H1 (cell line): ENCODE measurements at regions not wholly inside any gene's neighbourhood (a gene's known extent, or its start where the extent isn't known, plus 50 kb on each side); places are given as distances from the start of the nearest gene placed in this dataset.

Experiments
- CTCF ChIA-PET: fragments of 300-600 bp; sonication (Branson Sonifier 250); formaldehyde crosslinking; loops from one replicate; lab custom pipeline; 2021; ENCODE audit not compliant: partially characterized antibody; lab: Charles Lee
- POLR2A ChIA-PET: fragments of 300-600 bp; sonication (Branson Sonifier 250); formaldehyde crosslinking; loops from one replicate; lab custom pipeline; 2021; ENCODE audit warnings: inconsistent platforms; ENCODE audit not compliant: partially characterized antibody; lab: Charles Lee
- DNase-seq, 2 experiments: peaks; one replicate each; pipeline versions ENCODE4 v3.0.0 to v3.0.0-alpha.2; 2010 to 2022; ENCODE audit warnings: low spot score in 2 of 2, low read depth in 1 of 2, mixed read lengths in 1 of 2
- FAIRE-seq: peaks from 2 replicates; lab custom pipeline; 2011; peaks lifted over from hg19 to GRCh38; lab: Jason Lieb, UNC
- H2AFZ ChIP-seq: 2 replicates; pipeline ENCODE4 v1.8.1; 2012; ENCODE audit warnings: low read length, inconsistent platforms
- H2AK5ac ChIP-seq: 2 replicates; pipeline ENCODE4 v1.6.1; 2013; ENCODE audit warnings: low read depth, low read length
- H2BK120ac ChIP-seq: replicated peaks from 2 replicates; pipeline ENCODE3; 2013; ENCODE audit warnings: low read depth, low read length, inconsistent platforms
- H2BK12ac ChIP-seq: 2 replicates; pipeline ENCODE4 v1.6.1; 2013; ENCODE audit warnings: low read depth, low read length
- H2BK15ac ChIP-seq: 2 replicates; pipeline ENCODE4 v1.6.1; 2013; ENCODE audit warnings: low read length
- H2BK20ac ChIP-seq: 2 replicates; pipeline ENCODE4 v1.6.1; 2013; ENCODE audit warnings: low read length
- H2BK5ac ChIP-seq: 2 replicates; pipeline ENCODE4 v1.6.1; 2013; ENCODE audit warnings: low read depth, low read length
- H3K14ac ChIP-seq: 2 replicates; pipeline ENCODE4 v1.6.1; 2013; ENCODE audit warnings: inconsistent platforms; ENCODE audit not compliant: insufficient read length
- H3K18ac ChIP-seq: 2 replicates; pipeline ENCODE4 v1.6.1; 2013; ENCODE audit warnings: low read length; ENCODE audit errors: extremely low read depth
- H3K23ac ChIP-seq: 2 replicates; pipeline ENCODE4 v1.6.1; 2013; ENCODE audit warnings: inconsistent platforms; ENCODE audit not compliant: insufficient read length
- H3K23me2 ChIP-seq: 2 replicates; pipeline ENCODE4 v1.6.1; 2013; ENCODE audit warnings: low read depth, low read length
- H3K27ac ChIP-seq: 2 replicates; pipeline ENCODE4 v1.6.1; 2011; ENCODE audit warnings: low read depth, low read length, inconsistent platforms
- H3K27me3 ChIP-seq, 4 experiments: replicated peaks in 1 of 4; 1 replicate in 1 of 4; 2 replicates in 3 of 4; pipeline versions ENCODE4 v1.6.1 to v1.8.1; 2011 to 2013; ENCODE audit warnings: low read length in 3 of 4, mild to moderate bottlenecking in 3 of 4, inconsistent platforms in 2 of 4, mixed read lengths in 2 of 4, moderate library complexity in 1 of 4; ENCODE audit not compliant: control insufficient read depth in 3 of 4, insufficient read depth in 3 of 4; ENCODE audit errors: extremely low read depth in 1 of 4
- H3K36me3 ChIP-seq, 4 experiments: 2 replicates each; pipeline versions ENCODE4 v1.6.1 to v1.8.1; 2011 to 2013; ENCODE audit warnings: mild to moderate bottlenecking in 4 of 4, low read length in 3 of 4, moderate library complexity in 2 of 4, control low read depth in 1 of 4, inconsistent platforms in 1 of 4; ENCODE audit not compliant: insufficient read depth in 4 of 4, control insufficient read depth in 2 of 4
- H3K4ac ChIP-seq: replicated peaks from 2 replicates; pipeline ENCODE3; 2013; ENCODE audit warnings: low read length, low read depth, mixed read lengths, inconsistent platforms; ENCODE audit not compliant: insufficient read length
- H3K4me1 ChIP-seq, 4 experiments: replicated peaks in 1 of 4; 1 replicate in 1 of 4; 2 replicates in 3 of 4; pipeline versions ENCODE4 v1.6.1 to v1.8.1; 2011 to 2013; ENCODE audit warnings: low read length in 3 of 4, inconsistent platforms in 2 of 4, mixed read lengths in 1 of 4; ENCODE audit not compliant: insufficient read depth in 4 of 4, control insufficient read depth in 3 of 4
- H3K4me2 ChIP-seq, 2 experiments: 2 replicates each; pipeline versions ENCODE4 v1.6.1 to v1.8.1; 2011 to 2013; ENCODE audit warnings: low read depth in 2 of 2, low read length in 2 of 2, control low read depth in 1 of 2, inconsistent platforms in 1 of 2, mild to moderate bottlenecking in 1 of 2; ENCODE audit not compliant: insufficient read depth in 1 of 2
- H3K4me3 ChIP-seq, 4 experiments: fragments of 200-600, 300-600 bp in 1 of 4; sonication (generic), shearing (Covaris generic), sonication (Bioruptor Twin) in 1 of 4; 2 replicates each; pipeline versions ENCODE4 v1.5.1 to v1.8.1; 2011 to 2016; ENCODE audit warnings: low read length in 4 of 4, low read depth in 3 of 4, control low read depth in 2 of 4, inconsistent platforms in 2 of 4, mild to moderate bottlenecking in 2 of 4, mixed read lengths in 1 of 4, moderate library complexity in 1 of 4; ENCODE audit not compliant: insufficient read depth in 2 of 4; ENCODE audit errors: extremely low read depth in 1 of 4
- H3K56ac ChIP-seq: replicated peaks from 2 replicates; pipeline ENCODE3; 2013; ENCODE audit warnings: low read depth, mild to moderate bottlenecking, mixed read lengths, low read length, inconsistent platforms; ENCODE audit not compliant: insufficient read length
- H3K79me1 ChIP-seq: 2 replicates; pipeline ENCODE4 v1.6.1; 2013; ENCODE audit warnings: low read depth, low read length, control low read depth
- H3K79me2 ChIP-seq, 2 experiments: 2 replicates each; pipeline versions ENCODE4 v1.6.1 to v1.8.1; 2012 to 2013; ENCODE audit warnings: low read length in 2 of 2, mild to moderate bottlenecking in 2 of 2, inconsistent platforms in 1 of 2; ENCODE audit not compliant: insufficient read depth in 2 of 2, control insufficient read depth in 1 of 2
- H3K9ac ChIP-seq, 4 experiments: replicated peaks in 1 of 4; 1 replicate in 1 of 4; 2 replicates in 3 of 4; pipeline versions ENCODE4 v1.6.1 to v1.8.1; 2011 to 2013; ENCODE audit warnings: low read depth in 3 of 4, low read length in 3 of 4, control low read depth in 2 of 4, mild to moderate bottlenecking in 2 of 4, moderate library complexity in 2 of 4, inconsistent platforms in 1 of 4; ENCODE audit errors: extremely low read depth in 1 of 4
- H3K9me3 ChIP-seq, 2 experiments: 2 replicates each; pipeline versions ENCODE4 v1.6.1 to v1.8.1; 2012 to 2013; ENCODE audit warnings: mild to moderate bottlenecking in 2 of 2, moderate library complexity in 2 of 2, control low read depth in 1 of 2, inconsistent platforms in 1 of 2, low read depth in 1 of 2, low read length in 1 of 2, mixed read lengths in 1 of 2; ENCODE audit not compliant: insufficient read depth in 2 of 2
- H4K20me1 ChIP-seq, 2 experiments: replicated peaks in 1 of 2; 2 replicates each; pipeline versions ENCODE3 to v1.8.1; 2011 to 2013; ENCODE audit warnings: inconsistent platforms in 2 of 2, low read length in 2 of 2, mild to moderate bottlenecking in 1 of 2; ENCODE audit not compliant: insufficient read depth in 2 of 2, control insufficient read depth in 1 of 2
- H4K5ac ChIP-seq: 2 replicates; pipeline ENCODE4 v1.6.1; 2013; ENCODE audit warnings: low read length, low read depth, mixed read lengths, inconsistent platforms; ENCODE audit not compliant: insufficient read length
- H4K8ac ChIP-seq: 2 replicates; pipeline ENCODE4 v1.8.0; 2013; ENCODE audit warnings: mild to moderate bottlenecking, moderate library complexity, low read length, inconsistent platforms; ENCODE audit not compliant: insufficient read depth; ENCODE audit errors: extremely low read depth
- H4K91ac ChIP-seq: replicated peaks from 2 replicates; pipeline ENCODE3; 2013; ENCODE audit warnings: low read length, mixed read lengths, inconsistent platforms; ENCODE audit not compliant: insufficient read length
- NANOG ChIP-seq: IDR thresholded peaks from 2 replicates; pipeline ENCODE4 v1.6.1; 2011; ENCODE audit warnings: low read length, low read depth, mild to moderate bottlenecking, inconsistent platforms; ENCODE audit not compliant: insufficient read depth, poor library complexity, severe bottlenecking
- TCF12 ChIP-seq: IDR thresholded peaks from 2 replicates; pipeline ENCODE4 v1.6.1; 2011; ENCODE audit warnings: low read depth, mild to moderate bottlenecking, low read length
- WGBS, 2 experiments: shearing (Covaris generic) in 1 of 2; methylation state at CpG; one replicate each; pipeline versions ENCODE4 v1.1.6 to v1.1.7; 2013 to 2015; ENCODE audit warnings: low lambda C conversion rate in 2 of 2, mixed read lengths in 2 of 2, inconsistent platforms in 1 of 2, low coverage in 1 of 2, missing lambda C conversion rate in 1 of 2; ENCODE audit not compliant: insufficient replicate concordance in 2 of 2, insufficient coverage in 1 of 2, insufficient read length in 1 of 2; ENCODE audit errors: extremely low coverage in 1 of 2, missing lambda C conversion rate in 1 of 2; 5-methylcytosine and 5-hydroxymethylcytosine counted together

DNA sequence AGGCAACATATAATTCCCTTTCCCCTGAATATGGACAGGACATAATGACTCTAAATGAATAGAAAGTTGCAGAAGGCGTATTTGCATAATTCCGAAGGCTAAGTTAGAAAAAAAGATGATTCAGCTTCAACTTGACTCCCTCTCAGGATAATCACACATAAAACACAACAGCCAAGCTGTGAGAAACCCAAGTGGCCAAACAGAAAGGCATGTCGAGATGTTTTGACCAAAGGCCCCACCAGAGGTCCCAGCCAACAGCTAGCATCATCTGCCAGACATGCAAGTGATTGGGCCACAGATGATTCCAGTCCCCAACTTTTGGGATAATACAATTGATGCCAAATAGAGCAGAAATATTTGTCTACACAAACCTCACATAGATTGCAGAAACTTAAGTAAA, 444.9 kb downstream of the LTN1 start:
- Histone ChIP-seq H3K23me2 (no peaks in the 10 kb centered on the region), H3K79me1 (no peaks in the 10 kb centered on the region), H4K5ac (no peak overlapping the region), H3K9me3 (no peaks in the 10 kb centered on the region), H3K36me3 (no peaks in the 10 kb centered on the region), H4K8ac (no peak overlapping the region), H3K56ac (no peak overlapping the region), H3K14ac (no peak overlapping the region), H4K20me1 (no peaks in the 10 kb centered on the region), H3K4ac (no peak overlapping the region), H3K27me3 (no peaks in the 10 kb centered on the region), H2BK15ac (no peak overlapping the region), H2BK120ac (no peak overlapping the region), H2BK12ac (no peak overlapping the region), H3K23ac (no peak overlapping the region), H3K18ac (no peak overlapping the region), H3K4me3 (no peak overlapping the region), H2AFZ (no peak overlapping the region), H2BK5ac (no peak overlapping the region), H3K9ac (no peak overlapping the region), H3K27ac (no peak overlapping the region), H4K91ac (no peak overlapping the region), H2AK5ac (no peak overlapping the region), H3K4me2 (no peak overlapping the region), H2BK20ac (no peak overlapping the region), H3K4me1 (no peaks in the 10 kb centered on the region), H3K79me2 (no peaks in the 10 kb centered on the region)
- ChIA-PET CTCF (no interaction called here), POLR2A (no interaction called here)
- DNase-seq (no peak), FAIRE-seq (no peak)
- WGBS, 2 experiments, result 62% methylated on average over 3 of the region's 3 CpGs; no CpG with 5 or more reads in 1 of the 2 experiments
- TF ChIP-seq NANOG, result no peak
- no peak for TF ChIP-seq TCF12
